ENCODE measurements at regions not wholly inside any gene's neighbourhood (a gene's known extent, or its start where the extent isn't known, plus 50 kb on each side); places are given as distances from the start of the nearest gene placed in this dataset.

DNA sequence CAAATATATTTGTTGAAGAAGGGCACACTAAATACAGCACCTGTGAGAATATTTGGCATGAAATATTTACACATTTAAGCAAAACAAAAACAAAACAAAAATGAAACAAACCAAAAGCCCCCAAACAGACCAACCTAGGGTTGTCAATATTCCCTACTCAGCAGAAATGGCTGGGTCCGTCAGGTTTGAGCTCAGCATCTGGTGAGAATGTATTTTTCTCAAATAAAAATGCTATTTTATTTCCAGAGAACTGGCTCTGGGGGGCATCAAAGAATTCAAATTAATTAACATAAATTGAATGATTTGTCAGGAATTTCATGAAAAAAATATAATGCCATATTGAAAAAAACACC lies 142.8 kb upstream of the COL5A1 start:
- TF ChIP-seq, protein P1, sequence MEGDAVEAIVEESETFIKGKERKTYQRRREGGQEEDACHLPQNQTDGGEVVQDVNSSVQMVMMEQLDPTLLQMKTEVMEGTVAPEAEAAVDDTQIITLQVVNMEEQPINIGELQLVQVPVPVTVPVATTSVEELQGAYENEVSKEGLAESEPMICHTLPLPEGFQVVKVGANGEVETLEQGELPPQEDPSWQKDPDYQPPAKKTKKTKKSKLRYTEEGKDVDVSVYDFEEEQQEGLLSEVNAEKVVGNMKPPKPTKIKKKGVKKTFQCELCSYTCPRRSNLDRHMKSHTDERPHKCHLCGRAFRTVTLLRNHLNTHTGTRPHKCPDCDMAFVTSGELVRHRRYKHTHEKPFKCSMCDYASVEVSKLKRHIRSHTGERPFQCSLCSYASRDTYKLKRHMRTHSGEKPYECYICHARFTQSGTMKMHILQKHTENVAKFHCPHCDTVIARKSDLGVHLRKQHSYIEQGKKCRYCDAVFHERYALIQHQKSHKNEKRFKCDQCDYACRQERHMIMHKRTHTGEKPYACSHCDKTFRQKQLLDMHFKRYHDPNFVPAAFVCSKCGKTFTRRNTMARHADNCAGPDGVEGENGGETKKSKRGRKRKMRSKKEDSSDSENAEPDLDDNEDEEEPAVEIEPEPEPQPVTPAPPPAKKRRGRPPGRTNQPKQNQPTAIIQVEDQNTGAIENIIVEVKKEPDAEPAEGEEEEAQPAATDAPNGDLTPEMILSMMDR (conservative IDR thresholded peaks at IDR 0.05; ENCODE audit: low read depth, low read length), result no peak
- TF ChIP-seq MAZ (IDR thresholded peaks at IDR 0.05; ENCODE audit: borderline replicate concordance, low read depth, low read length), result no peak
- TF ChIP-seq POLR2A (IDR thresholded peaks at IDR 0.05; ENCODE audit: low read depth, low read length), result no peak
- TF ChIP-seq MXI1 (IDR thresholded peaks at IDR 0.05; ENCODE audit: borderline replicate concordance, low read depth, low read length), result no peak
- TF ChIP-seq RAD21 (IDR thresholded peaks at IDR 0.05; ENCODE audit: low read length), result no peak
- no peak for TF ChIP-seq CHD1 (IDR thresholded peaks at IDR 0.05; ENCODE audit: low read depth, low read length)
- TF ChIP-seq, protein P2, sequence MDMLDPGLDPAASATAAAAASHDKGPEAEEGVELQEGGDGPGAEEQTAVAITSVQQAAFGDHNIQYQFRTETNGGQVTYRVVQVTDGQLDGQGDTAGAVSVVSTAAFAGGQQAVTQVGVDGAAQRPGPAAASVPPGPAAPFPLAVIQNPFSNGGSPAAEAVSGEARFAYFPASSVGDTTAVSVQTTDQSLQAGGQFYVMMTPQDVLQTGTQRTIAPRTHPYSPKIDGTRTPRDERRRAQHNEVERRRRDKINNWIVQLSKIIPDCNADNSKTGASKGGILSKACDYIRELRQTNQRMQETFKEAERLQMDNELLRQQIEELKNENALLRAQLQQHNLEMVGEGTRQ (IDR thresholded peaks at IDR 0.05; ENCODE audit: low read depth, low read length), result no peak
- TF ChIP-seq BHLHE40 (IDR thresholded peaks at IDR 0.05; ENCODE audit: low read depth, low read length), result no peak
- no peak for TF ChIP-seq SMC3 (IDR thresholded peaks at IDR 0.05; ENCODE audit: low read depth, low read length)
- TF ChIP-seq FOS (IDR thresholded peaks at IDR 0.05; ENCODE audit: low read depth, low read length), result no peak
- TF ChIP-seq RFX5 (IDR thresholded peaks at IDR 0.05; ENCODE audit: low read depth, low read length), result no peak
- no peak for TF ChIP-seq RCOR1 (IDR thresholded peaks at IDR 0.05; ENCODE audit: insufficient replicate concordance, low read length)

Measured in IMR-90 (cell line).